Endothelial cell of umbilical vein (primary cell): ENCODE measurements at regions not wholly inside any gene's neighbourhood (a gene's known extent, or its start where the extent isn't known, plus 50 kb on each side); places are given as distances from the start of the nearest gene placed in this dataset.

ENCODE experiments used
- BruUV-seq: library from RNA; stranded (reverse); fragments of 400-500 nt; replicated peaks from 2 replicates; lab custom pipeline; 2021; lab: Mats Ljungman, UMichigan
- CTCF ChIA-PET: fragments of 300-600, 350-600 bp; sonication (Branson Sonifier 250); formaldehyde crosslinking; loops from one replicate; lab custom pipeline; 2021; ENCODE audit warnings: antibody characterized with exemption, inconsistent platforms; lab: Charles Lee
- POLR2A ChIA-PET: fragments of 300-600, 350-600 bp; sonication (Branson Sonifier 250); formaldehyde crosslinking; loops from one replicate; lab custom pipeline; 2021; ENCODE audit warnings: antibody characterized with exemption, inconsistent platforms; lab: Charles Lee
- DNase-seq: peaks from one replicate; pipeline ENCODE4 v3.0.0-alpha.2; 2011; ENCODE audit warnings: low read depth, low spot score
- FAIRE-seq: peaks from 2 replicates; lab custom pipeline; 2011; peaks lifted over from hg19 to GRCh38; lab: Jason Lieb, UNC
- H2AFZ ChIP-seq: 2 replicates; pipeline ENCODE4 v1.6.0; 2012; ENCODE audit warnings: low read depth, low read length, control low read depth, inconsistent platforms
- H3K27ac ChIP-seq: 2 replicates; pipeline ENCODE4 v1.5.1; 2011; ENCODE audit warnings: low read depth, mild to moderate bottlenecking, control low read depth, low read length, moderate library complexity; ENCODE audit not compliant: insufficient read depth
- H3K27me3 ChIP-seq, 2 experiments: 2 replicates each; pipeline versions ENCODE4 v1.6.0 to v1.6.1; 2011; ENCODE audit warnings: low read length in 2 of 2, mixed read lengths in 1 of 2; ENCODE audit not compliant: control insufficient read depth in 2 of 2, insufficient read depth in 2 of 2
- H3K36me3 ChIP-seq, 2 experiments: 2 replicates in 1 of 2; 3 replicates in 1 of 2; pipeline ENCODE4 v1.5.1; 2011; ENCODE audit warnings: low read length in 2 of 2, mild to moderate bottlenecking in 1 of 2, moderate library complexity in 1 of 2; ENCODE audit not compliant: control insufficient read depth in 2 of 2, insufficient read depth in 2 of 2; ENCODE audit errors: extremely low read depth in 1 of 2
- H3K4me1 ChIP-seq: 3 replicates; pipeline ENCODE4 v1.5.1; 2011; ENCODE audit warnings: mild to moderate bottlenecking, low read length; ENCODE audit not compliant: control insufficient read depth, insufficient read depth; ENCODE audit errors: extremely low read depth
- H3K4me2 ChIP-seq: 2 replicates; pipeline ENCODE4 v1.6.1; 2011; ENCODE audit warnings: low read length, control low read depth, mixed read lengths; ENCODE audit not compliant: insufficient read depth
- H3K4me3 ChIP-seq, 3 experiments: fragments of 200-600 bp in 1 of 3; sonication (generic), shearing (Covaris generic) in 1 of 3; replicated peaks in 1 of 3; 2 replicates each; pipeline ENCODE4 v1.5.1; 2011 to 2016; ENCODE audit warnings: control low read depth in 3 of 3, low read length in 3 of 3, mild to moderate bottlenecking in 2 of 3, inconsistent platforms in 1 of 3, low read depth in 1 of 3, moderate library complexity in 1 of 3; ENCODE audit not compliant: insufficient read depth in 1 of 3
- H3K79me2 ChIP-seq: 2 replicates; pipeline ENCODE4 v1.6.0; 2012; ENCODE audit warnings: low read length, inconsistent platforms; ENCODE audit not compliant: control insufficient read depth, insufficient read depth
- H3K9ac ChIP-seq: replicated peaks from 2 replicates; pipeline ENCODE3; 2011; ENCODE audit warnings: low read length, control low read depth; ENCODE audit not compliant: insufficient read depth; ENCODE audit errors: extremely low read depth
- H3K9me1 ChIP-seq: replicated peaks from 3 replicates; pipeline ENCODE4 v1.6.0; 2011; ENCODE audit warnings: mild to moderate bottlenecking, low read length; ENCODE audit not compliant: control insufficient read depth, insufficient read depth; ENCODE audit errors: extremely low read depth
- H3K9me3 ChIP-seq: replicated peaks from 2 replicates; pipeline ENCODE4 v1.5.1; 2012; ENCODE audit warnings: low read length, inconsistent platforms; ENCODE audit not compliant: control insufficient read depth, insufficient read depth
- H4K20me1 ChIP-seq: replicated peaks from 2 replicates; pipeline ENCODE3; 2011; ENCODE audit warnings: mild to moderate bottlenecking, low read length; ENCODE audit not compliant: control insufficient read depth, insufficient read depth; ENCODE audit errors: extremely low read depth
- CTCF ChIP-seq, 2 donors: IDR thresholded peaks; 1 replicate in 1 of 2; 2 replicates in 1 of 2; pipeline ENCODE4 v1.5.1; 2011; ENCODE audit warnings: low read length in 2 of 2, mild to moderate bottlenecking in 2 of 2, moderate library complexity in 2 of 2, control low read depth in 1 of 2, inconsistent platforms in 1 of 2, low read depth in 1 of 2; ENCODE audit not compliant: insufficient read depth in 1 of 2; ENCODE audit errors: extremely low read depth in 1 of 2
- EZH2 ChIP-seq: IDR thresholded peaks from 2 replicates; pipeline ENCODE4 v1.6.1; 2012; ENCODE audit warnings: borderline replicate concordance, low read depth, mild to moderate bottlenecking, moderate library complexity, low read length, inconsistent platforms; ENCODE audit not compliant: severe bottlenecking
- FOS ChIP-seq: IDR thresholded peaks from 2 replicates; pipeline ENCODE4 v1.6.1; 2011; ENCODE audit warnings: mild to moderate bottlenecking, low read length, moderate library complexity, borderline replicate concordance; ENCODE audit not compliant: insufficient read depth
- GATA2 ChIP-seq: IDR thresholded peaks from 2 replicates; pipeline ENCODE4 v1.7.0; 2011; ENCODE audit warnings: low read depth, mild to moderate bottlenecking, moderate library complexity, mixed read lengths, low read length; ENCODE audit not compliant: insufficient read length, insufficient read depth
- JUN ChIP-seq: IDR thresholded peaks from 2 replicates; pipeline ENCODE4 v1.6.1; 2011; ENCODE audit warnings: borderline replicate concordance, low read depth; ENCODE audit not compliant: insufficient read length, insufficient read depth
- MAX ChIP-seq: IDR thresholded peaks from 2 replicates; pipeline ENCODE4 v1.6.1; 2011; ENCODE audit not compliant: insufficient read depth, insufficient read length
- MYC ChIP-seq: IDR thresholded peaks from one replicate; pipeline ENCODE4 v1.6.1; 2011; ENCODE audit warnings: mild to moderate bottlenecking, low read depth, low read length
- POLR2A ChIP-seq: IDR thresholded peaks from 2 replicates; pipeline ENCODE4 v1.6.1; 2012; ENCODE audit warnings: low read depth, mild to moderate bottlenecking, control low read depth, low read length
- POLR2AphosphoS5 ChIP-seq: IDR thresholded peaks from 2 replicates; pipeline ENCODE4 v1.6.1; 2012; ENCODE audit warnings: low read depth, mild to moderate bottlenecking, control low read depth, low read length, moderate library complexity; ENCODE audit not compliant: insufficient read depth
- dilution Hi-C: fragments of 300-500 bp; cut with MboI; formaldehyde crosslinking; loops from one replicate; pipeline ENCODE4 v1.15.0; 2019; ENCODE audit warnings: low sequenced_read_pairs; ENCODE audit not compliant: extremely low pct_ligation_motif_present
- intact Hi-C: fragments of 100-400 bp; cut with micrococcal nuclease; formaldehyde crosslinking; loops from one replicate; pipeline ENCODE4 v1.10.0; 2022

- dilution Hi-C loops = no loop called here
- CTCF ChIA-PET = no interaction called here
Measured at GRCh38 chr6:169038691-169039090, 215.0 kb downstream of the THBS2 start.

More at GRCh38 chr6:169038691-169039090, 215.0 kb downstream of the THBS2 start:
- no peaks in the 10 kb centered on the region for H3K27me3 ChIP-seq
- no peaks in the 10 kb centered on the region for H3K79me2 ChIP-seq
- no peak overlapping the region for H3K4me2 ChIP-seq
- no peak overlapping the region for H2AFZ ChIP-seq
- no peak for FAIRE-seq
- no peaks in the 10 kb centered on the region for H3K36me3 ChIP-seq
- POLR2A ChIA-PET = no interaction called here
- intact Hi-C loops = no loop called here
- H3K4me1 ChIP-seq = no peaks in the 10 kb centered on the region
- no peak overlapping the region for H3K4me3 ChIP-seq
- BruUV-seq = no TSS peak
- no peak for TF ChIP-seq MYC
- TF ChIP-seq MAX = no peak
- no peak for TF ChIP-seq FOS
- no peak for TF ChIP-seq POLR2AphosphoS5
- TF ChIP-seq EZH2 = no peak
- TF ChIP-seq POLR2A = no peak
- no peak for TF ChIP-seq CTCF (IDR thresholded peaks at IDR 0.05; ENCODE audit: extremely low read depth in 1 of 2, insufficient read depth in 1 of 2, low read depth in 1 of 2, low read length in 2 of 2)
- no peak for TF ChIP-seq JUN
- no peak for TF ChIP-seq GATA2
- H3K27ac ChIP-seq = no peak overlapping the region
- no peak for DNase-seq
- H3K9me1 ChIP-seq = no peaks in the 10 kb centered on the region
- H4K20me1 ChIP-seq = no peaks in the 10 kb centered on the region
- no peak overlapping the region for H3K9ac ChIP-seq
- H3K9me3 ChIP-seq = peaks cover 4% of the 10 kb centered on the region
